HCT116 (cell line): ENCODE measurements at regions not wholly inside any gene's neighbourhood (a gene's known extent, or its start where the extent isn't known, plus 50 kb on each side); places are given as distances from the start of the nearest gene placed in this dataset.
"Not testable (repeated sequence)": the region's sequence is repeated elsewhere in the genome, so short reads cannot be mapped to it uniquely, and the experiment has no call there.

Source experiments
- ATAC-seq: fragments of 200-7000 bp; cut with Tn5 transposase; 2 replicates; pipeline ENCODE4 v1.9.1; 2020; ENCODE audit warnings: mild to moderate bottlenecking, moderate library complexity
- BruUV-seq: library from RNA; stranded (reverse); fragments of 400-500 nt; replicated peaks from 2 replicates; lab custom pipeline; 2021; lab: Mats Ljungman, UMichigan
- CTCF ChIA-PET: fragments of 300-600 bp; sonication (Branson Sonifier 250); formaldehyde crosslinking; loops from one replicate; lab custom pipeline; 2021; ENCODE audit warnings: antibody characterized with exemption; lab: Charles Lee
- POLR2A ChIA-PET: fragments of 300-600, 350-600 bp; sonication (Branson Sonifier 250); formaldehyde crosslinking; loops from one replicate; lab custom pipeline; 2021; ENCODE audit warnings: antibody characterized with exemption; lab: Charles Lee
- RAD21 ChIA-PET, 2 experiments: fragments of 300-600 bp; sonication (Branson Sonifier 250); formaldehyde crosslinking; loops; one replicate each; lab custom pipeline; 2023; ENCODE audit warnings: low total read pairs in 2 of 2; ENCODE audit not compliant: uncharacterized antibody in 2 of 2, unreplicated experiment in 2 of 2, low non-redundant PET in 1 of 2; lab: Charles Lee
- DNase-seq: peaks from one replicate; pipeline ENCODE4 v3.0.0-alpha.2; 2010; ENCODE audit warnings: low read depth, low spot score
- H2AFZ ChIP-seq: fragments of 200-600 bp; shearing (Covaris generic), sonication (generic); 2 replicates; pipeline ENCODE4 v1.6.1; 2017; ENCODE audit warnings: low read depth, mixed run types, mixed read lengths, antibody characterized with exemption, low read length; ENCODE audit not compliant: poor library complexity, severe bottlenecking
- H3K27ac ChIP-seq: 2 replicates; pipeline ENCODE4 v1.5.1; 2012; ENCODE audit warnings: low read depth, low read length
- H3K27me3 ChIP-seq: fragments of 200-600 bp; sonication (generic); 2 replicates; pipeline ENCODE4 v1.6.1; 2016; ENCODE audit warnings: mixed run types, low read length, mixed read lengths; ENCODE audit not compliant: insufficient read depth
- H3K36me3 ChIP-seq, 2 experiments: fragments of 200-500 bp in 1 of 2; fragments of 200-600 bp in 1 of 2; sonication (Bioruptor generic) in 1 of 2; sonication (generic) in 1 of 2; 2 replicates each; pipeline versions ENCODE4 v1.5.1 to v1.6.1; 2014 to 2016; ENCODE audit warnings: low read length in 2 of 2, inconsistent platforms in 1 of 2, mixed read lengths in 1 of 2, mixed run types in 1 of 2; ENCODE audit not compliant: insufficient read depth in 2 of 2, control insufficient read depth in 1 of 2
- H3K4me1 ChIP-seq, 2 experiments: fragments of 200-600 bp in 1 of 2; sonication (generic) in 1 of 2; 2 replicates each; pipeline versions ENCODE4 v1.5.1 to v1.6.1; 2012 to 2017; ENCODE audit warnings: low read length in 2 of 2, inconsistent platforms in 1 of 2, mild to moderate bottlenecking in 1 of 2, mixed read lengths in 1 of 2, mixed run types in 1 of 2, moderate library complexity in 1 of 2; ENCODE audit not compliant: insufficient read depth in 2 of 2, control insufficient read depth in 1 of 2
- H3K4me2 ChIP-seq: fragments of 200-600 bp; sonication (generic); 2 replicates; pipeline ENCODE4 v1.6.1; 2017; ENCODE audit warnings: mixed run types, low read length, mixed read lengths
- H3K4me3 ChIP-seq, 2 experiments: fragments of 200-600 bp in 1 of 2; sonication (generic) in 1 of 2; replicated peaks in 1 of 2; 2 replicates each; pipeline ENCODE4 v1.5.1; 2011 to 2016; ENCODE audit warnings: low read length in 2 of 2, control low read depth in 1 of 2, low read depth in 1 of 2, mild to moderate bottlenecking in 1 of 2, mixed read lengths in 1 of 2, mixed run types in 1 of 2
- H3K79me2 ChIP-seq: fragments of 200-600 bp; sonication (generic); 2 replicates; pipeline ENCODE4 v1.6.1; 2017; ENCODE audit warnings: mild to moderate bottlenecking, mixed run types, low read length, moderate library complexity, mixed read lengths; ENCODE audit not compliant: insufficient read depth
- H3K9ac ChIP-seq: fragments of 200-600 bp; sonication (generic); 2 replicates; pipeline ENCODE4 v1.6.1; 2016; ENCODE audit warnings: low read length, mixed read lengths
- H3K9me2 ChIP-seq: fragments of 200-600 bp; sonication (generic), shearing (Covaris generic); 2 replicates; pipeline ENCODE4 v1.6.1; 2017; ENCODE audit warnings: mixed run types, mild to moderate bottlenecking, moderate library complexity; ENCODE audit not compliant: insufficient read depth
- H3K9me3 ChIP-seq, 2 experiments: fragments of 200-500 bp in 1 of 2; fragments of 200-600 bp in 1 of 2; sonication (Bioruptor generic) in 1 of 2; sonication (generic) in 1 of 2; 2 replicates each; pipeline ENCODE4 v1.6.1; 2014 to 2017; ENCODE audit warnings: low read length in 2 of 2, mixed read lengths in 2 of 2, inconsistent platforms in 1 of 2, low read depth in 1 of 2, mild to moderate bottlenecking in 1 of 2, mixed run types in 1 of 2, moderate library complexity in 1 of 2; ENCODE audit not compliant: control insufficient read depth in 1 of 2, insufficient read depth in 1 of 2
- H4K20me1 ChIP-seq: fragments of 200-600 bp; sonication (generic), shearing (Covaris generic); 2 replicates; pipeline ENCODE4 v1.6.1; 2017; ENCODE audit warnings: mixed run types, mild to moderate bottlenecking, moderate library complexity; ENCODE audit not compliant: insufficient read depth
- ATF3 ChIP-seq: IDR thresholded peaks from 2 replicates; pipeline ENCODE4 v1.6.1; 2012
- CBX3 ChIP-seq: IDR thresholded peaks from 2 replicates; pipeline ENCODE4 v1.6.1; 2012; ENCODE audit warnings: low read depth
- CTCF ChIP-seq, 3 experiments: fragments of 200-600 bp in 1 of 3; sonication (generic) in 1 of 3; IDR thresholded peaks in 2 of 3; conservative IDR thresholded peaks in 1 of 3; 2 replicates each; pipeline ENCODE4 v1.5.1; 2012 to 2017; ENCODE audit warnings: low read depth in 2 of 3, low read length in 2 of 3, antibody characterized with exemption in 1 of 3, borderline replicate concordance in 1 of 3, control low read depth in 1 of 3, mild to moderate bottlenecking in 1 of 3, mixed read lengths in 1 of 3, mixed run types in 1 of 3, moderate library complexity in 1 of 3; ENCODE audit not compliant: insufficient read depth in 1 of 3
- intact Hi-C: fragments of 100-400 bp; cut with micrococcal nuclease; formaldehyde crosslinking; loops from 2 replicates; pipeline ENCODE4 v1.10.0; 2022

DNA sequence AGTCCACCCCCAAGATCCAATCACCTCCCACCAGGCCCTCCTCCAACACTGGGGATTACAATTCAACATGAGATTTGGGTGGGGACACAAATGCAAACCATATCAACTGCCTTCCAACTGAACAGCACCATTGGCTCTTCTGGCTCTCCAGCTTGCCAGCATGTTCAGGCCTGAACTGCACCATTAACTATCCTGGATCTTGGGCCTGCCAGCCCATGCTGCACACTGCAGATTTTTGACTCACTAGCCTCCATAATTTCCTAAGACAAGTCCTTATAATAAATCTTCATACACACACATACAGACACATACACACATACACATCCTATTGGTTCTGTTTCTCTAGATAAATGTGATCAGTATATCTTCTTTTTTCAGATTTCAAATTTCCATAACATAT lies 737.1 kb upstream of the SPRY2 start:
- POLR2A ChIA-PET, result no interaction called here

DNA sequence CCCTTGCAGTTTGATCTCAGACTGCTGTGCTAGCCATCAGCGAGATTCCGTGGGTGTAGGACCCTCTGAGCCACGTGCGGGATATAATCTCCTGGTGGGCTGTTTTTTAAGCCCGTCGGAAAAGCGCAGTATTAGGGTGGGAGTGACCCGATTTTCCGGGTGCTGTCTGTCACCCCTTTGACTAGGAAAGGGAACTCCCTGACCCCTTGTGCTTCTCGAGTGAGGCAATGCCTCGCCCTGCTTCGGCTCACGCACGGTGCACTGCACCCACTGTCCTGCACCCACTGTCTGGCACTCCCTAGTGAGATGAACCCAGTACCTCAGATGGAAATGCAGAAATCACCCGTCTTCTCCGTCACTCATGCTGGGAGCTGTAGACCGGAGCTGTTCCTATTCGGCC lies 728.9 kb upstream of the SPRY2 start:
- H3K79me2 ChIP-seq, H4K20me1 ChIP-seq, ATAC-seq, H3K4me2 ChIP-seq, H3K9me3 ChIP-seq, H3K36me3 ChIP-seq, H3K9ac ChIP-seq, H2AFZ ChIP-seq, POLR2A ChIA-PET, H3K27me3 ChIP-seq, H3K4me3 ChIP-seq, CTCF ChIA-PET, intact Hi-C loops, H3K9me2 ChIP-seq, BruUV-seq, DNase-seq, H3K27ac ChIP-seq, H3K4me1 ChIP-seq, RAD21 ChIA-PET: not testable (repeated sequence)

More for the DNA sequence above, 737.1 kb upstream of the SPRY2 start:
- Histone ChIP-seq H3K4me3 (no peak overlapping the region), H3K9me3 (no peaks in the 10 kb centered on the region), H4K20me1 (no peaks in the 10 kb centered on the region), H2AFZ (no peak overlapping the region), H3K9ac (no peak overlapping the region), H3K79me2 (no peaks in the 10 kb centered on the region), H3K4me2 (no peak overlapping the region), H3K4me1 (no peaks in the 10 kb centered on the region), H3K27ac (no peak overlapping the region), H3K36me3 (no peaks in the 10 kb centered on the region), H3K27me3 (no peaks in the 10 kb centered on the region), H3K9me2 (no peaks in the 10 kb centered on the region)
- ATAC-seq (no peak), DNase-seq (no peak)
- ChIA-PET CTCF (no interaction called here), RAD21 (no interaction called here)
- BruUV-seq, result no TSS peak
- intact Hi-C loops, result no loop called here
- TF ChIP-seq CBX3, result no peak
- TF ChIP-seq ATF3, result no peak
- TF ChIP-seq CTCF (IDR thresholded peaks at IDR 0.05 in 2 of 3, conservative IDR thresholded peaks at IDR 0.05 in 1 of 3; ENCODE audit: borderline replicate concordance in 1 of 3, insufficient read depth in 1 of 3, low read depth in 2 of 3, low read length in 2 of 3), result no peak
